Breast epithelium (tissue), 3 donors: ENCODE measurements at regions not wholly inside any gene's neighbourhood (a gene's known extent, or its start where the extent isn't known, plus 50 kb on each side); places are given as distances from the start of the nearest gene placed in this dataset.

Source experiments
- CTCF ChIP-seq, 3 donors: fragments of 450-650 bp; IDR thresholded peaks; one replicate each; pipeline ENCODE4 v1.5.1; 2016 to 2017; ENCODE audit warnings: antibody characterized with exemption in 3 of 3, mild to moderate bottlenecking in 3 of 3, moderate library complexity in 3 of 3
- POLR2A ChIP-seq: fragments of 450-650 bp; IDR thresholded peaks from one replicate; pipeline ENCODE4 v1.6.1; 2016; ENCODE audit warnings: antibody characterized with exemption, mild to moderate bottlenecking, moderate library complexity
- POLR2AphosphoS5 ChIP-seq, 3 donors: sonication (generic); formaldehyde crosslinking; IDR thresholded peaks; one replicate each; pipeline ENCODE4 v1.6.1; 2017; ENCODE audit warnings: antibody characterized with exemption in 3 of 3

- TF ChIP-seq CTCF (IDR thresholded peaks at IDR 0.05) (no peak), POLR2A (no peak), POLR2AphosphoS5 (IDR thresholded peaks at IDR 0.05) (no peak)
Observed at GRCh38 chr16:85190572-85190971, 78.3 kb upstream of the CIBAR2 start.
